ENCODE measurements at regions not wholly inside any gene's neighbourhood (a gene's known extent, or its start where the extent isn't known, plus 50 kb on each side); places are given as distances from the start of the nearest gene placed in this dataset.
A peak's percentile ranks its signal among the peaks of the same experiment; 100 is the strongest.
"Not testable (repeated sequence)": the region's sequence is repeated elsewhere in the genome, so short reads cannot be mapped to it uniquely, and the experiment has no call there.

GRCh38 chr2:57368190-57368589, 678.4 kb upstream of the VRK2 start:
- no peak for DNase-seq

GRCh38 chr2:57370882-57371585, 675.6 kb upstream of the VRK2 start:
- DNase-seq: peak; percentile 3

GRCh38 chr2:57372237-57372984, 674.2 kb upstream of the VRK2 start:
- no peak for DNase-seq

GRCh38 chr2:57373530-57373929, 673.1 kb upstream of the VRK2 start:
- DNase-seq: peak; percentile 91

GRCh38 chr2:57376985-57377384, 669.6 kb upstream of the VRK2 start:
- no peak for DNase-seq

GRCh38 chr2:57386305-57386704, 660.3 kb upstream of the VRK2 start:
- no peak for DNase-seq

- DNase-seq: no peak
Observed at GRCh38 chr2:57396355-57397098, 650.1 kb upstream of the VRK2 start.

GRCh38 chr2:57397550-57398360, 648.9 kb upstream of the VRK2 start:
- DNase-seq: no peak

- DNase-seq: no peak
Observed at GRCh38 chr2:57399057-57399456, 647.5 kb upstream of the VRK2 start.

GRCh38 chr2:57402096-57402495, 644.5 kb upstream of the VRK2 start:
- DNase-seq: no peak

GRCh38 chr2:57402755-57403154, 643.9 kb upstream of the VRK2 start:
- DNase-seq: no peak

GRCh38 chr2:57407772-57408201, 638.8 kb upstream of the VRK2 start:
- no peak for DNase-seq

GRCh38 chr2:57408587-57408986, 638.0 kb upstream of the VRK2 start:
- DNase-seq: no peak

GRCh38 chr2:57417007-57417406, 629.6 kb upstream of the VRK2 start:
- no peak for DNase-seq

- not testable (repeated sequence) for DNase-seq
Observed at GRCh38 chr2:57418859-57419346, 627.7 kb upstream of the VRK2 start.

- no peak for DNase-seq
Observed at GRCh38 chr2:57429831-57430230, 616.8 kb upstream of the VRK2 start.

- no peak for DNase-seq
Observed at GRCh38 chr2:57432528-57432927, 614.1 kb upstream of the VRK2 start.

GRCh38 chr2:57434441-57434840, 612.2 kb upstream of the VRK2 start:
- no peak for DNase-seq

GRCh38 chr2:57434972-57435371, 611.6 kb upstream of the VRK2 start:
- no peak for DNase-seq

- DNase-seq: no peak
Observed at GRCh38 chr2:57437077-57437476, 609.5 kb upstream of the VRK2 start.

GRCh38 chr2:57440437-57440836, 606.2 kb upstream of the VRK2 start:
- no peak for DNase-seq

- DNase-seq: no peak
Observed at GRCh38 chr2:57443086-57443485, 603.5 kb upstream of the VRK2 start.
